LNCAP (cell line): ENCODE measurements at regions not wholly inside any gene's neighbourhood (a gene's known extent, or its start where the extent isn't known, plus 50 kb on each side); places are given as distances from the start of the nearest gene placed in this dataset.

Source experiments
- TF ChIP-seq, protein P1 (sequence below): fragments of 450-650 bp; IDR thresholded peaks from 2 replicates; pipeline ENCODE4 v1.5.1; 2017; ENCODE audit warnings: mild to moderate bottlenecking

DNA sequence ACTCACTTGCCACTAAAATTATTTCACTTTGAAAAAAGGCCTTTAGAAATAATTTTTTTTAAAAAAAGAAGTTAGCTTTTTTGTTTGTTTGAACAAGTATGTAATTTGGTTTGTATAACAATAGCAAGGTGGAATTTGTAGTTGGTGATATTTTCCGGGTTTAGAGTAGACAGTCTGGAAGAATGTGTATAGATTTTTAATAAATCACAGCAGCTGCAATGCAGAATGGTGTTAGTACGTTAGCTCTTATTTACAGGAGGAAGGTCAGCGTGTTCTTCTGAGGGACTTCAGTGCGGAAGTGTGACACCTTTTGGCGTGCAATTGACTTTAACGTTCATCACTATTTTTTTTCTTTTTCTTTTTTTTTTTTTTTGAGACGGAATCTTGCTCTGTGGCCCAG lies 115.4 kb downstream of the PLEKHG1 start:
- TF ChIP-seq, protein P1, sequence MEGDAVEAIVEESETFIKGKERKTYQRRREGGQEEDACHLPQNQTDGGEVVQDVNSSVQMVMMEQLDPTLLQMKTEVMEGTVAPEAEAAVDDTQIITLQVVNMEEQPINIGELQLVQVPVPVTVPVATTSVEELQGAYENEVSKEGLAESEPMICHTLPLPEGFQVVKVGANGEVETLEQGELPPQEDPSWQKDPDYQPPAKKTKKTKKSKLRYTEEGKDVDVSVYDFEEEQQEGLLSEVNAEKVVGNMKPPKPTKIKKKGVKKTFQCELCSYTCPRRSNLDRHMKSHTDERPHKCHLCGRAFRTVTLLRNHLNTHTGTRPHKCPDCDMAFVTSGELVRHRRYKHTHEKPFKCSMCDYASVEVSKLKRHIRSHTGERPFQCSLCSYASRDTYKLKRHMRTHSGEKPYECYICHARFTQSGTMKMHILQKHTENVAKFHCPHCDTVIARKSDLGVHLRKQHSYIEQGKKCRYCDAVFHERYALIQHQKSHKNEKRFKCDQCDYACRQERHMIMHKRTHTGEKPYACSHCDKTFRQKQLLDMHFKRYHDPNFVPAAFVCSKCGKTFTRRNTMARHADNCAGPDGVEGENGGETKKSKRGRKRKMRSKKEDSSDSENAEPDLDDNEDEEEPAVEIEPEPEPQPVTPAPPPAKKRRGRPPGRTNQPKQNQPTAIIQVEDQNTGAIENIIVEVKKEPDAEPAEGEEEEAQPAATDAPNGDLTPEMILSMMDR, result no peak

DNA sequence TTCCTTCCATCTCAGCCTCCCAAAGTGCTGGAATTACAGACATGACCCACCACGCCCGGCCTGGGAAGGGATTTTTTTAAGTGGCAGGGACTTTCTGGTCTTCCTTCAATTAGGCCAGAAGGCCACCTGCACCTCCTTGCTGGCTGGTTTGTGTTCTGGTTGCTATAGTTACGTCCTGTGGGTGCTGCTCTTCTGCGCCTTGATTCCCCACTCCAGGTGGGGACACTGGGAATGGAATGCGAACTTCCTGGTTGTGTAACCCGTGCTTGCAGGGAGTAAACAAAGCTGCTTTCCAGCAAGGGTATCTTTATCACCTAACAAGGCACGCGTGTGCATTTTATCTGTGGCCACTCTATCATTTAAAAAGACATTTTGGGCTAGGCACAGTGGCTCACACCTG lies 117.7 kb downstream of the PLEKHG1 start:
- TF ChIP-seq, protein P1, result no peak

DNA sequence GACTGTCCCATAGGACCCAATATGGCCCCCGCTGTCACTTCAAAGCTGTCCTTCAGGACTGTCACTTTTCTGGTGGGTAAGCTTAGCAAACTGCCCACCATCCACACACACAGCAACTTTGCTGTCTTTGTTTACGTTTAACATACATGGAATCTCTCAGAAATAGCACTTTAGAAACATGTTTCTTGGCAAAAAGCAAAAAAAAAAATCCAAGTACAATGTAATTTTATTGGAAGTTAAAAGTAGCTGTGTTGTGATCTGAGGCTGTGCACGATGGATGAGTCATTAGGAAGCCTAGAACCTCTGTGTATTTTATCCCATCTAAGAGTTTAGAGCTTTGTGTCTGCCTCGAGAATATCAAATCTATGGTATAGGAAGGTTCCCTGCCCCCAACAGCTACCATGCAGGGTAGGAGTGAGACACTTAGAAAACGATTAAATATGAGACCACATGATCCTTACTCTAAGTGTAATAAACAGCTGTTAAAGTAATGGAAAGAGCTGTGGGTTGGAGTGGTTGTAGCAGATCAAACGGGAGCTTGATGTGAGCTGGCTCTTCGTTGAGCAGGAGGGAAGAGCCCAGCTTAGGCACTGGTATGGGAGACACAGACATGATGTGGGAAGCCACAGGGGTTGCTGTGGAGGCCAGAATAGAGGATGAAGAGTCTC lies 119.5 kb downstream of the PLEKHG1 start:
- TF ChIP-seq, protein P1, result no peak

DNA sequence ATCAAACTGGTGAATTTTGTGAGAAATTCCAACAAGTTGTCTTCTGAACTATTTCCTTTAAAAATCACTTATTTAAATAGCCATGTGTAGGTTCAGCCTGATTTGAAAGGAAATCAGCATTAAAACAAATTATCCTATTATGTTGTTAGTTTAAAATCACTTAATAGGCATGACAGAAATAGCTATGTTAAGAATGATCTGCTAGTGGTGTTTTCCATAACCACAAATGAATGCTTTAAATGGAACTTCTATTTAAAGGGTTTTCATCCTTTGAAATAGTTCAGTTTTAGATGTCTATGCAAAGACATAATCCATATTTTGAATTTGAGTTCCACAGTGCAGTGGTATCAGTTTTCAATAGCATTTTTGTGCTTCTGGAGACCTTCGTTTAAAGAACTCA lies 120.1 kb downstream of the PLEKHG1 start:
- TF ChIP-seq, protein P1, result no peak

DNA sequence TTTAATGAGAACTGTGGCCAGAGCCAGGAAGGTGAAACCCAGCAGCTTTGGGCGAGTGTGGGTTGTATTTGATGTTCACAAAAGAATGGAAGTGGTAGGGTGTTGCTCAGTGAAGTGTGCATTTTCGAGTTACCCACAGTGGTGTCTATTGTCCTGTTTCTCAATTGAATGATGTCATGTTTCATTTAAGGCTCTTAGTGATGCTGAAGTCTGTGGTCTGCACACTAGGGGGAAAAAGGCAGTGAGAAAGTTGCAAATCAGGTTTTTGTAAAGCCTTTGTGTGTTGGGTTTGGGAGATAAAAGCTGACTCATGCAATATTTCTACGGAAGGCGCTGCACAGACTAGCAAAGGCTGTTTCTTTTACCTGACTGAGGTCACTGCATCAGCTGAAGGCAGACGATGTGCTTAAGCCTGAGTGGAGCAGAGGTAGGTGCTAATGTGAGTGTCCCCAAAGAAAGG lies 121.1 kb downstream of the PLEKHG1 start:
- TF ChIP-seq, protein P1, result no peak

DNA sequence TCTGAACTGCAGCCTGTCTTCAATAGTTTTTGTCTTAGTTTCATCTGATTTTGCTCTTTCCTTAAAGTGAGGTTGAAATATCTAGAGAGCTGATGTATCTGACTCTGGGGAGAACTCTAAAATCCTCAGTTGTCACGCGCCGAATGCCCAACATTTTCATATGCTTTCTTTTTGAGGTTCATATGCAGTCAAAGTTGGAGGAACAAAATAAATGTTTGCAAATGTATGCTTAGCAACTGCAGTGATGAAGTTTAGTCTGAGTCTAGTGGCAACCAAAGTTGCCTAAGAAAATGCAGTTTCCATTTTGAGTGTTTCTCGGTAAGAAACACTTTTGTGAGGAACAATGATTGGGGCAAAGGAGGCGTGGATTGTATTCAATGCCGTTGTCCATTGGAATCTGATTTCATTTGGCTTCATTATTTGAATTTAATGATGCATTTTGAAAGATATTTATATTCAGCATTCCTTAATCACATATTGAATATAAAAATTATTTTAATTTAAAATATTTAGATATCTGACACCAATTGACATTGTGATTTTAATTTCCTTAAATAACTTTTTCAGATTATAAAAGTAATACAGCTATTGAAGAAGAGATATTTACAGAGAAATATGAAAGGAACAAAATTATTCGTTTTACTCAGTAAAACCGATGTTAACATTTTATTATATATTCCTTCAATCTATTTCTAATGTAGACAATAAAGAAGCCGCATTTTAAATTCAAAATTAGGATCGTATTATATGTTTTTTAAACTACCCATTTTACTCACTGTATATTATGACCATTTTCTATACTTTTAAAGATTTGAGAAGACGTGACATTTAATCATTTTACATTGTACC lies 122.0 kb downstream of the PLEKHG1 start:
- TF ChIP-seq, protein P1, result no peak

DNA sequence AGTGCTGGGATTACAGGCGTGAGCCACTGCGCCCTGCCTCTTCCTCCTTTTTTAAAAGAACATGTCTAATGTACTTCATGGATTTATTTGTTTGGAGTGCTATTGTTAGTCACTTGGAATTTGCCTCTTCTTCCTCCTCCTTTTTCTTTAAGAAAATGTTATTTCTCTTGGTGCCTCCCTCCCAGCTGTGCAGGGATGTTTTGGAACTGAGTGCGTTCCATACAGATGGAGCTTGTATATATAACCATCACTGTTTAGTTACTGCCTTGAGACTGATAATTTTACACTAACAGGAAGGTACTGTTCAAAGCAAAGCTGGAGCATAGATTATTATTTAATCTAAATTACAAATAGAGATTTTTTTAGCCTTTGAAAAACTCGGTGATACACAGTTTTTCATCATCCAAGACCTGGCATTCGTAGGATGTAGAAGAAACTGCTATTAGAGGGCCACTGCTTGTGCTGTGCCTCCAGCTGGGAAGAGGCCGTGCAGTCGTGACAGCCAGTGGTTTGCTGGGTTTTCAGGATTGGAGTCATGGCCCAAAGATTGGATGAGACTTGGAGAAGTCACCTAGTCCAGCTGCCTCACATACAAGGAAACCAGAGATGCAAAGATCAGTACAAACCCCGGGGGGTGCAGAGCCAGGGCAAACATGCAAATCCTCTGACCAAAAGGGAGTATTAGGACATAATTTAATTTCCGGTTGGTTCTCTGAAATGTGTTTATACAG lies 123.1 kb downstream of the PLEKHG1 start:
- TF ChIP-seq, protein P1, result no peak
